Transverse colon (tissue), 3 donors: ENCODE measurements at regions not wholly inside any gene's neighbourhood (a gene's known extent, or its start where the extent isn't known, plus 50 kb on each side); places are given as distances from the start of the nearest gene placed in this dataset.

Experiments
- POLR2A ChIP-seq: fragments of 450-650 bp; IDR thresholded peaks from one replicate; pipeline ENCODE4 v1.6.1; 2016; ENCODE audit warnings: antibody characterized with exemption, mild to moderate bottlenecking, moderate library complexity
- TF ChIP-seq, protein P1 (sequence below), 5 experiments: fragments of 200-600 bp in 3 of 5; fragments of 450-650 bp in 2 of 5; sonication (generic) in 3 of 5; IDR thresholded peaks; 1 replicate in 2 of 5; 2 replicates in 3 of 5; pipeline ENCODE4 v1.5.1; 2016 to 2017; ENCODE audit warnings: antibody characterized with exemption in 5 of 5, inconsistent platforms in 3 of 5, mild to moderate bottlenecking in 2 of 5, moderate library complexity in 1 of 5

DNA sequence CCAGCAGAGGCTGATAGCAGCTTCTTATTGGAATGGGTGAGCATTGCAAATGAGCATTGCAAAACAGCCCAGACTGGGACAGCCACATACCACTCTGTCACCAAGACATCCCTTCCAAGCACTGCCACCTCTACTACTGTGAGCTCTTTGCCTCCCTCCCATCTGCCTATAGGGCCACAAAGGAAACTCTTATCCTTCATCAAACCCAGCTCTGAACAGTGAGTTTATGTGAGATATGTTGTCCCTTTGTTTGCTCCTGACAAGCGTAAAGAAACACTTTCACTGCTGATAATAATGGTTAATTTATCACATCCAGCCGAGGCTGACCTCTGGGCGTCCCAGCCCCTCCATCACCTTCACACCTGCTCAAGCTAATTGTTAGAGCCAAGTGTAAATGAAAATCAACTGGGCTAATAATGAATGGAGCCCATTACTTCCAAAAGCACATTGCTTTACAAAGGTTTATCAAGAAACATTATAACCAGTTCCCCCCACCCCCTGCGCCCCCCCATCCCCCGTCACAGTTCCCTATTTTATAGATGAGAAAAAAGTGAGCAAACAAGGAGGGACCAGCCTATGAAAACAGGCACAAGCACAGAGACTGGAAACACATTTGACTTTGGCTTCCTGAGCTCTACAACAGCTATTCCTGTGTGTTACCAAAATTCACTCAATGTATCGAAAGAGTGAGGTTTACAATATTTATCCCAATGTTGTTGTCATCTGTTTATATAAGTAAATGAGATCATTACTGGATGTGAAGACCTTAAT, 146.3 kb downstream of the ANXA2 start:
- TF ChIP-seq, protein P1, sequence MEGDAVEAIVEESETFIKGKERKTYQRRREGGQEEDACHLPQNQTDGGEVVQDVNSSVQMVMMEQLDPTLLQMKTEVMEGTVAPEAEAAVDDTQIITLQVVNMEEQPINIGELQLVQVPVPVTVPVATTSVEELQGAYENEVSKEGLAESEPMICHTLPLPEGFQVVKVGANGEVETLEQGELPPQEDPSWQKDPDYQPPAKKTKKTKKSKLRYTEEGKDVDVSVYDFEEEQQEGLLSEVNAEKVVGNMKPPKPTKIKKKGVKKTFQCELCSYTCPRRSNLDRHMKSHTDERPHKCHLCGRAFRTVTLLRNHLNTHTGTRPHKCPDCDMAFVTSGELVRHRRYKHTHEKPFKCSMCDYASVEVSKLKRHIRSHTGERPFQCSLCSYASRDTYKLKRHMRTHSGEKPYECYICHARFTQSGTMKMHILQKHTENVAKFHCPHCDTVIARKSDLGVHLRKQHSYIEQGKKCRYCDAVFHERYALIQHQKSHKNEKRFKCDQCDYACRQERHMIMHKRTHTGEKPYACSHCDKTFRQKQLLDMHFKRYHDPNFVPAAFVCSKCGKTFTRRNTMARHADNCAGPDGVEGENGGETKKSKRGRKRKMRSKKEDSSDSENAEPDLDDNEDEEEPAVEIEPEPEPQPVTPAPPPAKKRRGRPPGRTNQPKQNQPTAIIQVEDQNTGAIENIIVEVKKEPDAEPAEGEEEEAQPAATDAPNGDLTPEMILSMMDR (IDR thresholded peaks at IDR 0.05), result no peak
- TF ChIP-seq POLR2A, result no peak
